HL-60 (cell line): ENCODE measurements at regions not wholly inside any gene's neighbourhood (a gene's known extent, or its start where the extent isn't known, plus 50 kb on each side); places are given as distances from the start of the nearest gene placed in this dataset.

Experiments
- DNase-seq, 2 experiments: peaks; one replicate each; pipeline ENCODE4 v3.0.0-alpha.2; 2010 to 2020; ENCODE audit warnings: low read depth in 1 of 2, low spot score in 1 of 2
- H3K27ac ChIP-seq: fragments of 250-450 bp; sonication (Bioruptor Pico); replicated peaks from 2 replicates; pipeline ENCODE4 v1.5.1; 2020; ENCODE audit warnings: mild to moderate bottlenecking, moderate library complexity
- H3K27me3 ChIP-seq: fragments of 250-450 bp; sonication (Bioruptor Pico); 2 replicates; pipeline ENCODE4 v1.5.1; 2021; ENCODE audit warnings: mild to moderate bottlenecking, moderate library complexity; ENCODE audit not compliant: insufficient read depth, poor library complexity, severe bottlenecking
- H3K4me3 ChIP-seq: replicated peaks from 2 replicates; pipeline ENCODE4 v1.5.1; 2011; ENCODE audit warnings: mild to moderate bottlenecking, control low read depth, low read length; ENCODE audit not compliant: insufficient read depth
- CTCF ChIP-seq: IDR thresholded peaks from one replicate; pipeline ENCODE4 v1.5.1; 2011; ENCODE audit warnings: low read length, control low read depth, inconsistent platforms; ENCODE audit not compliant: insufficient read depth
- GABPA ChIP-seq: IDR thresholded peaks from 2 replicates; pipeline ENCODE4 v1.6.1; 2012; ENCODE audit warnings: low read depth
- POLR2AphosphoS5 ChIP-seq: IDR thresholded peaks from 2 replicates; pipeline ENCODE4 v1.6.1; 2012; ENCODE audit warnings: low read depth
- REST ChIP-seq: IDR thresholded peaks from 2 replicates; pipeline ENCODE4 v1.6.1; 2012; ENCODE audit warnings: low read depth; ENCODE audit not compliant: insufficient replicate concordance
- SPI1 ChIP-seq: IDR thresholded peaks from 2 replicates; pipeline ENCODE4 v1.6.1; 2012; ENCODE audit warnings: low read depth, mild to moderate bottlenecking, borderline replicate concordance

GRCh38 chr2:118351796-118352195 is 263.5 kb downstream of the INSIG2 start:
- TF ChIP-seq SPI1 = no peak
- no peak for TF ChIP-seq POLR2AphosphoS5
- TF ChIP-seq GABPA = no peak
- no peak for TF ChIP-seq REST
- TF ChIP-seq CTCF = no peak
- H3K27ac ChIP-seq = no peak overlapping the region
- no peak for DNase-seq
- no peak overlapping the region for H3K4me3 ChIP-seq
- no peaks in the 10 kb centered on the region for H3K27me3 ChIP-seq

- Histone ChIP-seq H3K27me3 (no peaks in the 10 kb centered on the region), H3K27ac (no peak overlapping the region), H3K4me3 (no peak overlapping the region)
- no peak for TF ChIP-seq SPI1
- no peak for TF ChIP-seq GABPA
- TF ChIP-seq CTCF = no peak
- TF ChIP-seq POLR2AphosphoS5 = no peak
- TF ChIP-seq REST = no peak
- no peak for DNase-seq
Measured at GRCh38 chr2:118350621-118351020, 262.4 kb downstream of the INSIG2 start.

- no peaks in the 10 kb centered on the region for H3K27me3 ChIP-seq
- DNase-seq = no peak
Measured at GRCh38 chr2:118349365-118349764, 261.1 kb downstream of the INSIG2 start.

More at GRCh38 chr2:118349365-118349764, 261.1 kb downstream of the INSIG2 start:
- Histone ChIP-seq H3K27ac (no peak overlapping the region), H3K4me3 (no peak overlapping the region)
- TF ChIP-seq POLR2AphosphoS5 = no peak
- TF ChIP-seq CTCF = no peak
- TF ChIP-seq GABPA = no peak
- TF ChIP-seq REST = no peak
- TF ChIP-seq SPI1 = no peak
